ENCODE measurements at regions not wholly inside any gene's neighbourhood (a gene's known extent, or its start where the extent isn't known, plus 50 kb on each side); places are given as distances from the start of the nearest gene placed in this dataset.
"Not testable (repeated sequence)": the region's sequence is repeated elsewhere in the genome, so short reads cannot be mapped to it uniquely, and the experiment has no call there.

DNA sequence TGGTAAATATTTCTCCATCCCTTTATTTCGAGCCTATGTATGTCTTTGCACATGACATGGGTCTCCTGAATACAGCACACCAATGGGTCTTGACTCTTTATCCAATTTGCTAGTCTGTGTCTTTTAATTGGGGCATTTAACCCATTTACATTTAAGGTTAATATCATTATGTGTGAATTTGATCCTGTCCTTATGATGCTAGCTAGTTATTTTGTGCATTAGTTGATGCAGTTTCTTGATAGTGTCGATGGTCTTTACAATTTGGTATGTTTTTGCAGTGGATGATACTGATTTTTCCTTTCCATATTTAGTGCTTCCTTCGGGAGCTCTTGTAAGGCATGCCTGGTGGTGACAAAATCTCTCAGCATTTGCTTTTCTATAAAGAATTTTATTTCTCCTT lies 1675.9 kb downstream of the OTOL1 start:
- TF ChIP-seq CTCF (conservative IDR thresholded peaks at IDR 0.05 in 1 of 2, IDR thresholded peaks at IDR 0.05 in 1 of 2; ENCODE audit: low read depth in 1 of 2, low read length in 2 of 2); EZH2 (IDR thresholded peaks at IDR 0.05; ENCODE audit: low read length, missing control alignments): not testable (repeated sequence)
